ENCODE measurements at regions not wholly inside any gene's neighbourhood (a gene's known extent, or its start where the extent isn't known, plus 50 kb on each side); places are given as distances from the start of the nearest gene placed in this dataset.

GRCh38 chr5:3780907-3781306 is 185.3 kb downstream of the IRX1 start:
- H3K4me3 ChIP-seq (ENCODE audit: low read length), result no peak overlapping the region
- H3K9ac ChIP-seq (ENCODE audit: extremely low read depth, low read length, poor library complexity, severe bottlenecking), result no peak overlapping the region
- no peaks in the 10 kb centered on the region for H3K27me3 Mint-ChIP-seq (ENCODE audit: insufficient read depth)
- no peak overlapping the region for H3K27ac ChIP-seq (ENCODE audit: low read depth, low read length)
- H3K36me3 Mint-ChIP-seq (ENCODE audit: low read depth), result no peaks in the 10 kb centered on the region
- no peaks in the 10 kb centered on the region for H3K4me1 ChIP-seq (ENCODE audit: control insufficient read depth, insufficient read depth, low read length)
- no peak for TF ChIP-seq CTCF (conservative IDR thresholded peaks at IDR 0.05)
- no peak overlapping the region for H3K27ac Mint-ChIP-seq
- no peak for DNase-seq
- H3K36me3 ChIP-seq (ENCODE audit: control insufficient read depth, insufficient read depth, low read length), result no peaks in the 10 kb centered on the region
- no peaks in the 10 kb centered on the region for H3K4me1 Mint-ChIP-seq
- no peak overlapping the region for H3K4me3 Mint-ChIP-seq
- WGBS, 2 experiments (ENCODE audit: insufficient coverage in 1 of 2, insufficient read length in 1 of 2), result 90 to 96% methylated on average over 9 to 11 of the region's 11 CpGs
- H3K9me3 Mint-ChIP-seq, result no peaks in the 10 kb centered on the region
- no peaks in the 10 kb centered on the region for H3K9me3 ChIP-seq (ENCODE audit: control insufficient read depth, low read length)
- no peaks in the 10 kb centered on the region for H3K27me3 ChIP-seq (ENCODE audit: control insufficient read depth, insufficient read depth, low read length, poor library complexity, severe bottlenecking)

DNA sequence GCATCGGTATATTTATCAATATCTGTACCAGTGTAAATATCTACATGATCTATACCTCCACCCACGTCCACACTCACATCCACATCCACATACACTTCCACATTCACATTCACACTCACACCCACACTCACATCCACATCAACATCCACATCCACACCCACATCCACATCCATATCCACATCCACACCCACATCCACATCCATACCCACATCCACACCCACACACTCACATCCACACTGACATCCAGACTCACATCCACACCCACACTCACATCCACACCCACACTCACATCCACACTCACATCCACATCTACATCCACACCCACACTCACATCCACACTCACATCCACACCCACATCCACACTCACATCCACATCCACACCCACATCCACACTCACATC is 189.2 kb downstream of the IRX1 start:
- DNase-seq, result no peak
- Mint-ChIP-seq H3K27me3 (ENCODE audit: insufficient read depth) (peaks cover 4% of the 10 kb centered on the region), H3K4me3 (no peak overlapping the region), H3K36me3 (ENCODE audit: low read depth) (no peaks in the 10 kb centered on the region), H3K27ac (no peak overlapping the region), H3K4me1 (peaks cover 9% of the 10 kb centered on the region), H3K9me3 (no peaks in the 10 kb centered on the region)
- Histone ChIP-seq H3K27ac (ENCODE audit: low read depth, low read length) (no peak overlapping the region), H3K27me3 (ENCODE audit: control insufficient read depth, insufficient read depth, low read length, poor library complexity, severe bottlenecking) (no peaks in the 10 kb centered on the region), H3K4me3 (ENCODE audit: low read length) (no peak overlapping the region), H3K4me1 (ENCODE audit: control insufficient read depth, insufficient read depth, low read length) (no peaks in the 10 kb centered on the region), H3K9me3 (ENCODE audit: control insufficient read depth, low read length) (no peaks in the 10 kb centered on the region), H3K36me3 (ENCODE audit: control insufficient read depth, insufficient read depth, low read length) (no peaks in the 10 kb centered on the region), H3K9ac (ENCODE audit: extremely low read depth, low read length, poor library complexity, severe bottlenecking) (no peak overlapping the region)
- no peak for TF ChIP-seq CTCF (conservative IDR thresholded peaks at IDR 0.05)
- WGBS, 2 experiments (ENCODE audit: insufficient coverage in 1 of 2, insufficient read length in 1 of 2), result 92 to 100% methylated on average over 1 to 2 of the region's 2 CpGs

DNA sequence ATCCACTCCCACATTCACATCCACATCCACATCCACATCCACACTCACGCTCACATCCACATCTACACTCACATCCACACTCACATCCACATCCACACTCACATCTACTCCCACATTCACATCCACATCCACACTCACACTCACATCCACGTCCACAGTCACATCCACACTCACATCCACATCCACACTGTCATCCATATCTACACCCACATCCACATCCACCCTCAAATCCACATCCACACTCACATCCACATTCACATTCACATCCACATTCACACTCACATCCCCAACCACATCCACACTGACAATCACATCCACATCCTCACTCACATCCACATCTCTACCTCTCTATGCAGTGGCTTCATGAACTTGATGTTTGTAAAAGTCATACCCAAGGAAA is 190.5 kb downstream of the IRX1 start:
- Mint-ChIP-seq H3K9me3 (no peaks in the 10 kb centered on the region), H3K27me3 (ENCODE audit: insufficient read depth) (peaks cover 5% of the 10 kb centered on the region), H3K27ac (no peak overlapping the region), H3K4me1 (peaks cover 9% of the 10 kb centered on the region), H3K4me3 (no peak overlapping the region), H3K36me3 (ENCODE audit: low read depth) (no peaks in the 10 kb centered on the region)
- no peaks in the 10 kb centered on the region for H3K27me3 ChIP-seq (ENCODE audit: control insufficient read depth, insufficient read depth, low read length, poor library complexity, severe bottlenecking)
- no peaks in the 10 kb centered on the region for H3K9me3 ChIP-seq (ENCODE audit: control insufficient read depth, low read length)
- no peak for TF ChIP-seq CTCF (conservative IDR thresholded peaks at IDR 0.05)
- no peak overlapping the region for H3K4me3 ChIP-seq (ENCODE audit: low read length)
- no peak for DNase-seq
- no peak overlapping the region for H3K9ac ChIP-seq (ENCODE audit: extremely low read depth, low read length, poor library complexity, severe bottlenecking)
- no peaks in the 10 kb centered on the region for H3K4me1 ChIP-seq (ENCODE audit: control insufficient read depth, insufficient read depth, low read length)
- 71% methylated on average over 2 of the region's 2 CpGs; no CpG with 5 or more reads in 1 of the 2 experiments for WGBS, 2 experiments (ENCODE audit: insufficient coverage in 1 of 2, insufficient read length in 1 of 2)
- H3K36me3 ChIP-seq (ENCODE audit: control insufficient read depth, insufficient read depth, low read length), result no peaks in the 10 kb centered on the region
- no peak overlapping the region for H3K27ac ChIP-seq (ENCODE audit: low read depth, low read length)

All from endodermal cell (in vitro differentiated cells).